ENCODE measurements at regions not wholly inside any gene's neighbourhood (a gene's known extent, or its start where the extent isn't known, plus 50 kb on each side); places are given as distances from the start of the nearest gene placed in this dataset.
A peak's percentile ranks its signal among the peaks of the same experiment; 100 is the strongest.
"Not testable (repeated sequence)": the region's sequence is repeated elsewhere in the genome, so short reads cannot be mapped to it uniquely, and the experiment has no call there.

GRCh38 chr5:57891443-57891842 lies 408.8 kb upstream of the ACTBL2 start:
- no peak for DNase-seq

GRCh38 chr5:57889558-57889957 lies 406.9 kb upstream of the ACTBL2 start:
- DNase-seq = no peak

DNA sequence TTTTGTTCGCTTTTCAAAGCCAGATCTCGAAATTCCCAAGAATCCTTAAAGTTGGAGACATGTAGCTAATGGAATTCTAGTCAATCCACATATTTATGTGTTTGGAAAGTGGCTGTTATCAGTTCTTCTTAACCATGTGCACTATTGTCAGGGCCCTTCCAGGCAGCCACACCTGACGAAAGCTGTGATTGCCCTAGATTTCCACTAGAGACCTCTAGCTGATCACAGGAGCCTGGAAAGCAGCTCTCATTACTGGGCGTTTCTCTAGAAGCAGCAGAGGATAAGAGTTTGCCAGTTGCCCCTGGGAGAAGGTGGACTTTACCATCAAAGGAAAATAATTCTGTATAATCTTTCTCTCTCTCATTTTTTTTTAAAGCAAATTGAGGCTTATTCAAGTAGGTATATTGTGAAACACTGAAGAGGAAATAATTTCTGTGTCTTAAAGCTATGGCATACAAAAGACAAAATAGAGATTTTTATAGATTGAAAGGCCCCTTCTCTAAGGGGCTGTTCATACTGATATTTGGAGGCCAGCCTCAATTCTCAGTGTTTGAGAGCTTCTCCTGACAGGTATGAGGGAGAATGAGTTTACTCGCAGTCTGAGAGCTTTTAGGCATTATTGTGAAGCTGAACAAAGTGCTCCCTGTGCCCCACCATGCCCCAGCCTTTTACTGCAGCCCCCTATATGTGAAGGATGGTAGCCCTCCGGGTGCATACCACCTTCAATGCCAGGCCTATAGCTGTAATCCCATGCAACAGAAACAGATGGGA lies 405.4 kb upstream of the ACTBL2 start:
- DNase-seq = peak; percentile 57

- no peak for DNase-seq
Observed at GRCh38 chr5:57884346-57885102, 401.9 kb upstream of the ACTBL2 start.

- no peak for DNase-seq
Observed at GRCh38 chr5:57880216-57880615, 397.6 kb upstream of the ACTBL2 start.

GRCh38 chr5:57878301-57878722 lies 395.7 kb upstream of the ACTBL2 start:
- DNase-seq = no peak

- DNase-seq = no peak
Observed at GRCh38 chr5:57871496-57871895, 388.9 kb upstream of the ACTBL2 start.

GRCh38 chr5:57870267-57870666 lies 387.7 kb upstream of the ACTBL2 start:
- not testable (repeated sequence) for DNase-seq

GRCh38 chr5:57863661-57864060 lies 381.1 kb upstream of the ACTBL2 start:
- DNase-seq = no peak

GRCh38 chr5:57862942-57863341 lies 380.3 kb upstream of the ACTBL2 start:
- DNase-seq = no peak

- DNase-seq = no peak
Observed at GRCh38 chr5:57862471-57862911, 379.9 kb upstream of the ACTBL2 start.

DNA sequence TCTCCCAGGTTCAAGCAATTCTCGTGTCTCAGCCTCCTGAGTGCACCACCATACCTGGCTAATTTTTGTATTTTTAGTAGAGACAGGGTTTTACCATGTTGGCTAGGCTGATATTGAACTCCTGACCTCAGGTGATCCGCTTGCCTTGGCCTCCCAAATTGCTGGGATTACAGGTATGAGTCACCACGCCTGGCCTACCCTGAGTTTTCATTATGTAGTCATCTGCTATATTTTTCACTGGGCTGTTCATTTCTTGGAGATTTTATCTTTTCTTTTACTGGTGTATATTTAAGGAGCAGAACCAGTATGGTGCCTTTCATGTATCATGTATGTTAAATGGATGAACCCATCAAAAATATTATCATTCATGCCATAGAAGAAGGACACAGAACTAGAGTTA lies 377.0 kb upstream of the ACTBL2 start:
- DNase-seq = no peak

DNA sequence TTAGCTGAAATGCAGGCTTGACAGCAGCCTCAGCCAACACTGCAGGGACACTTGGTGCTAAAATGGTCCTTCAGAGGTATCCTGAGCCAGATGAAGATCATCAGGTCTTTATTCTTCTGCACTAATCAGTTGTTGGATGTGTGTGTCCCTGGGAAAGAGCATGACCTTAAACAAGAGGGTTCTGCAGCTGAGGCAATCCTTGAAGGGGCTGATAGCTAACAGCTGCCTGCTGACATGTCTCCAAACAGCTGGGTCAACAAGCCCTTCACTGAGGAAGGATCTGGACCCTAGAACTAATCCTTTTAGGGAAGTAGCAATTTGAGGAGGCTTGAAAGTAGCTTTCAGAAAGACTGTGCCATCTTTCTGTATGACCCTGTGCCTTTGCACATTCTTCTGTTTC lies 376.3 kb upstream of the ACTBL2 start:
- DNase-seq = peak; percentile 62

GRCh38 chr5:57857696-57858095 lies 375.1 kb upstream of the ACTBL2 start:
- no peak for DNase-seq

- DNase-seq = no peak
Observed at GRCh38 chr5:57855831-57856230, 373.2 kb upstream of the ACTBL2 start.

GRCh38 chr5:57853929-57854697 lies 371.5 kb upstream of the ACTBL2 start:
- no peak for DNase-seq

- DNase-seq = no peak
Observed at GRCh38 chr5:57850109-57850508, 367.5 kb upstream of the ACTBL2 start.

GRCh38 chr5:57845025-57845424 lies 362.4 kb upstream of the ACTBL2 start:
- no peak for DNase-seq

DNA sequence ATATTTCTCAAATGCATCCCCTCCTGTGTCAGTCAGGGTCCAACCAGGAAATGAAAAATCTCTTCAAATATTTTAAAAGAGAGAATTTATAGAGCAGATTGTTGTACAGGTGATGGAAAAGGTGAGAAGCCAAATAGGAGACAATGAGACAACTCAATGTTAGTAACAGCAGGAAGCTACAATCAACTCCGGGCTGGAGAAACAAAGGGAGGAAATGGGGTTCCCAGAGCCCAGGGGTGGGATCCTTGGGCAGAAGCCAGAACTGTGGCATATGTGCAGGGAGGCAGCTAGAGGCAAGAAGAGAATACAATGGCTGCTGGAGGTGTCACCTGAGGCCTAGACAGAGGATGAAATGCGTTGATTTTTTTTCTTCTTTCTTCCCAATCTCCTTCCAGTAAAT lies 361.8 kb upstream of the ACTBL2 start:
- DNase-seq = no peak

DNA sequence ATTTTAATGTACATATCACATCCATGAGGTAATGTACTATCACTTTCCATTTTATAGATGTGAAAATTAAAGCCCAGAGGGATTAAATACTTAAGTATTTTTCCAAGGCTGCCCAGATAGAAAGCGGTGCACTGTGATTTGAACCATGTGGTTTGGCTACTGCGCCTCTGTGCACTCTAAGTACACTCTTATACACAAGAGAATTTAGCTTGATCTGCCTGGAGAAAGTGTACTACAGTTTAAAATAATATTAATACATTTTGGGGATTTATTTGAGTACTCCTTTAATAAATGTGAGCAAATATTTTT lies 360.4 kb upstream of the ACTBL2 start:
- no peak for DNase-seq

- DNase-seq = no peak
Observed at GRCh38 chr5:57842364-57843058, 359.9 kb upstream of the ACTBL2 start.
